Superior temporal gyrus (tissue), 1 donor: ENCODE measurements at regions not wholly inside any gene's neighbourhood (a gene's known extent, or its start where the extent isn't known, plus 50 kb on each side); places are given as distances from the start of the nearest gene placed in this dataset.

Source experiments
- DNase-seq: peaks from one replicate; pipeline ENCODE4 v3.0.0-alpha.2; 2016; ENCODE audit errors: extremely low spot score

GRCh38 chr14:31965735-31966598, 111.1 kb upstream of the ARHGAP5 start:
- no peak for DNase-seq

GRCh38 chr14:31966896-31967668, 110.0 kb upstream of the ARHGAP5 start:
- DNase-seq = no peak

- DNase-seq = no peak
Observed at GRCh38 chr14:31967669-31967975, 109.5 kb upstream of the ARHGAP5 start.

GRCh38 chr14:31968107-31968810, 108.8 kb upstream of the ARHGAP5 start:
- no peak for DNase-seq

GRCh38 chr14:31968956-31969698, 108.0 kb upstream of the ARHGAP5 start:
- no peak for DNase-seq

GRCh38 chr14:31969699-31970240, 107.3 kb upstream of the ARHGAP5 start:
- no peak for DNase-seq

- DNase-seq = no peak
Observed at GRCh38 chr14:31970744-31971143, 106.4 kb upstream of the ARHGAP5 start.

- no peak for DNase-seq
Observed at GRCh38 chr14:31971612-31972011, 105.5 kb upstream of the ARHGAP5 start.

GRCh38 chr14:31977001-31977556, 100.0 kb upstream of the ARHGAP5 start:
- no peak for DNase-seq

- DNase-seq = no peak
Observed at GRCh38 chr14:31978423-31978822, 98.7 kb upstream of the ARHGAP5 start.

GRCh38 chr14:31982642-31983041, 94.5 kb upstream of the ARHGAP5 start:
- DNase-seq = no peak

GRCh38 chr14:31986405-31986804, 90.7 kb upstream of the ARHGAP5 start:
- DNase-seq = no peak

- DNase-seq = no peak
Observed at GRCh38 chr14:31987721-31988120, 89.4 kb upstream of the ARHGAP5 start.

GRCh38 chr14:31988244-31988643, 88.9 kb upstream of the ARHGAP5 start:
- DNase-seq = no peak

GRCh38 chr14:31990183-31990857, 86.8 kb upstream of the ARHGAP5 start:
- no peak for DNase-seq

- peak; percentile 56 for DNase-seq
Observed at GRCh38 chr14:31990926-31991572, 86.1 kb upstream of the ARHGAP5 start.

- DNase-seq = no peak
Observed at GRCh38 chr14:31992011-31992447, 85.1 kb upstream of the ARHGAP5 start.

- no peak for DNase-seq
Observed at GRCh38 chr14:31993521-31993951, 83.6 kb upstream of the ARHGAP5 start.

GRCh38 chr14:31994391-31995033, 82.6 kb upstream of the ARHGAP5 start:
- DNase-seq = peak; percentile 38
